ENCODE measurements at regions not wholly inside any gene's neighbourhood (a gene's known extent, or its start where the extent isn't known, plus 50 kb on each side); places are given as distances from the start of the nearest gene placed in this dataset.

DNA sequence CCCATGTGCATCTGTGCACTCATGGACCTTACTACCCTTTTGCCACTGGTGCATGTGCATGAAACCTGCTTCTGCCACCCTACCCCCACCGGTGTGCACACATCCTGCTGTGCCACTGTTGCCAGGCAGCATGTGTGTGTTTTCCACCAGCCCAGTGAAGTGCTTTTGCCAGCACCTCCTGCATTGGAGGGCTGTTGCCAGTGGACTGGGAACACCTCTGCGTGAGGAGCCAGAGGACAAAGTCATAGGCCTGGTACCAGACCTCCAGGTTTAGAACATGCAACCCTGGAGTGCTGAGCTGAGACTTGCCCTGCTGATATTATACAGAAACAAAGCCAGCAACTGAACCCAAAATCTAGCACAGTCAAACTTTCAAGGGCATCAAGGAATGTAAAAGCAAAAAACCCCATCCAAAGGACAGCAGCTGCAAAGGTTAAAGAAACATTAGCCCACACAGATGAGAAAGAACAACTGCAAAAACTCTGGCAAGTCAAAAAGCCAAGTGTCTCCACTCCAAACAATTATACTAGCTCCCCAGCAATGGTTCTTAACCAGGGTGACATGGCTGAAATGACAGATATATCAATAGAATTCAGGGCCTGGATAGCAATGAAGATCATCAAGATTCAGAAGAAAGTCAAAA is 70.6 kb upstream of the PTPN3 start (continued):
- TF ChIP-seq RFX5 (IDR thresholded peaks at IDR 0.05; ENCODE audit: borderline replicate concordance, low read depth, low read length) (no peak), NRF1 (IDR thresholded peaks at IDR 0.05; ENCODE audit: low read depth, low read length) (no peak), CHD1 (IDR thresholded peaks at IDR 0.05; ENCODE audit: low read depth, low read length) (no peak), ZNF274 (IDR thresholded peaks at IDR 0.05; ENCODE audit: borderline replicate concordance, extremely low read depth, low read length) (no peak), BACH1 (IDR thresholded peaks at IDR 0.05; ENCODE audit: low read length) (no peak), EZH2 (IDR thresholded peaks at IDR 0.05; ENCODE audit: low read depth, low read length, severe bottlenecking) (no peak), SIN3A (conservative IDR thresholded peaks at IDR 0.05 in 1 of 2, IDR thresholded peaks at IDR 0.05 in 1 of 2; ENCODE audit: low read depth in 1 of 2, low read length in 2 of 2) (no peak)
- TF ChIP-seq, protein P1, sequence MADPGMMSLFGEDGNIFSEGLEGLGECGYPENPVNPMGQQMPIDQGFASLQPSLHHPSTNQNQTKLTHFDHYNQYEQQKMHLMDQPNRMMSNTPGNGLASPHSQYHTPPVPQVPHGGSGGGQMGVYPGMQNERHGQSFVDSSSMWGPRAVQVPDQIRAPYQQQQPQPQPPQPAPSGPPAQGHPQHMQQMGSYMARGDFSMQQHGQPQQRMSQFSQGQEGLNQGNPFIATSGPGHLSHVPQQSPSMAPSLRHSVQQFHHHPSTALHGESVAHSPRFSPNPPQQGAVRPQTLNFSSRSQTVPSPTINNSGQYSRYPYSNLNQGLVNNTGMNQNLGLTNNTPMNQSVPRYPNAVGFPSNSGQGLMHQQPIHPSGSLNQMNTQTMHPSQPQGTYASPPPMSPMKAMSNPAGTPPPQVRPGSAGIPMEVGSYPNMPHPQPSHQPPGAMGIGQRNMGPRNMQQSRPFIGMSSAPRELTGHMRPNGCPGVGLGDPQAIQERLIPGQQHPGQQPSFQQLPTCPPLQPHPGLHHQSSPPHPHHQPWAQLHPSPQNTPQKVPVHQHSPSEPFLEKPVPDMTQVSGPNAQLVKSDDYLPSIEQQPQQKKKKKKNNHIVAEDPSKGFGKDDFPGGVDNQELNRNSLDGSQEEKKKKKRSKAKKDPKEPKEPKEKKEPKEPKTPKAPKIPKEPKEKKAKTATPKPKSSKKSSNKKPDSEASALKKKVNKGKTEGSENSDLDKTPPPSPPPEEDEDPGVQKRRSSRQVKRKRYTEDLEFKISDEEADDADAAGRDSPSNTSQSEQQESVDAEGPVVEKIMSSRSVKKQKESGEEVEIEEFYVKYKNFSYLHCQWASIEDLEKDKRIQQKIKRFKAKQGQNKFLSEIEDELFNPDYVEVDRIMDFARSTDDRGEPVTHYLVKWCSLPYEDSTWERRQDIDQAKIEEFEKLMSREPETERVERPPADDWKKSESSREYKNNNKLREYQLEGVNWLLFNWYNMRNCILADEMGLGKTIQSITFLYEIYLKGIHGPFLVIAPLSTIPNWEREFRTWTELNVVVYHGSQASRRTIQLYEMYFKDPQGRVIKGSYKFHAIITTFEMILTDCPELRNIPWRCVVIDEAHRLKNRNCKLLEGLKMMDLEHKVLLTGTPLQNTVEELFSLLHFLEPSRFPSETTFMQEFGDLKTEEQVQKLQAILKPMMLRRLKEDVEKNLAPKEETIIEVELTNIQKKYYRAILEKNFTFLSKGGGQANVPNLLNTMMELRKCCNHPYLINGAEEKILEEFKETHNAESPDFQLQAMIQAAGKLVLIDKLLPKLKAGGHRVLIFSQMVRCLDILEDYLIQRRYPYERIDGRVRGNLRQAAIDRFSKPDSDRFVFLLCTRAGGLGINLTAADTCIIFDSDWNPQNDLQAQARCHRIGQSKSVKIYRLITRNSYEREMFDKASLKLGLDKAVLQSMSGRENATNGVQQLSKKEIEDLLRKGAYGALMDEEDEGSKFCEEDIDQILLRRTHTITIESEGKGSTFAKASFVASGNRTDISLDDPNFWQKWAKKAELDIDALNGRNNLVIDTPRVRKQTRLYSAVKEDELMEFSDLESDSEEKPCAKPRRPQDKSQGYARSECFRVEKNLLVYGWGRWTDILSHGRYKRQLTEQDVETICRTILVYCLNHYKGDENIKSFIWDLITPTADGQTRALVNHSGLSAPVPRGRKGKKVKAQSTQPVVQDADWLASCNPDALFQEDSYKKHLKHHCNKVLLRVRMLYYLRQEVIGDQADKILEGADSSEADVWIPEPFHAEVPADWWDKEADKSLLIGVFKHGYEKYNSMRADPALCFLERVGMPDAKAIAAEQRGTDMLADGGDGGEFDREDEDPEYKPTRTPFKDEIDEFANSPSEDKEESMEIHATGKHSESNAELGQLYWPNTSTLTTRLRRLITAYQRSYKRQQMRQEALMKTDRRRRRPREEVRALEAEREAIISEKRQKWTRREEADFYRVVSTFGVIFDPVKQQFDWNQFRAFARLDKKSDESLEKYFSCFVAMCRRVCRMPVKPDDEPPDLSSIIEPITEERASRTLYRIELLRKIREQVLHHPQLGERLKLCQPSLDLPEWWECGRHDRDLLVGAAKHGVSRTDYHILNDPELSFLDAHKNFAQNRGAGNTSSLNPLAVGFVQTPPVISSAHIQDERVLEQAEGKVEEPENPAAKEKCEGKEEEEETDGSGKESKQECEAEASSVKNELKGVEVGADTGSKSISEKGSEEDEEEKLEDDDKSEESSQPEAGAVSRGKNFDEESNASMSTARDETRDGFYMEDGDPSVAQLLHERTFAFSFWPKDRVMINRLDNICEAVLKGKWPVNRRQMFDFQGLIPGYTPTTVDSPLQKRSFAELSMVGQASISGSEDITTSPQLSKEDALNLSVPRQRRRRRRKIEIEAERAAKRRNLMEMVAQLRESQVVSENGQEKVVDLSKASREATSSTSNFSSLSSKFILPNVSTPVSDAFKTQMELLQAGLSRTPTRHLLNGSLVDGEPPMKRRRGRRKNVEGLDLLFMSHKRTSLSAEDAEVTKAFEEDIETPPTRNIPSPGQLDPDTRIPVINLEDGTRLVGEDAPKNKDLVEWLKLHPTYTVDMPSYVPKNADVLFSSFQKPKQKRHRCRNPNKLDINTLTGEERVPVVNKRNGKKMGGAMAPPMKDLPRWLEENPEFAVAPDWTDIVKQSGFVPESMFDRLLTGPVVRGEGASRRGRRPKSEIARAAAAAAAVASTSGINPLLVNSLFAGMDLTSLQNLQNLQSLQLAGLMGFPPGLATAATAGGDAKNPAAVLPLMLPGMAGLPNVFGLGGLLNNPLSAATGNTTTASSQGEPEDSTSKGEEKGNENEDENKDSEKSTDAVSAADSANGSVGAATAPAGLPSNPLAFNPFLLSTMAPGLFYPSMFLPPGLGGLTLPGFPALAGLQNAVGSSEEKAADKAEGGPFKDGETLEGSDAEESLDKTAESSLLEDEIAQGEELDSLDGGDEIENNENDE (IDR thresholded peaks at IDR 0.05; ENCODE audit: insufficient replicate concordance, low read length) = no peak
- TF ChIP-seq, protein P2, sequence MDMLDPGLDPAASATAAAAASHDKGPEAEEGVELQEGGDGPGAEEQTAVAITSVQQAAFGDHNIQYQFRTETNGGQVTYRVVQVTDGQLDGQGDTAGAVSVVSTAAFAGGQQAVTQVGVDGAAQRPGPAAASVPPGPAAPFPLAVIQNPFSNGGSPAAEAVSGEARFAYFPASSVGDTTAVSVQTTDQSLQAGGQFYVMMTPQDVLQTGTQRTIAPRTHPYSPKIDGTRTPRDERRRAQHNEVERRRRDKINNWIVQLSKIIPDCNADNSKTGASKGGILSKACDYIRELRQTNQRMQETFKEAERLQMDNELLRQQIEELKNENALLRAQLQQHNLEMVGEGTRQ (IDR thresholded peaks at IDR 0.05; ENCODE audit: low read length) = no peak
